Tibial artery (tissue), 4 donors: ENCODE measurements at regions not wholly inside any gene's neighbourhood (a gene's known extent, or its start where the extent isn't known, plus 50 kb on each side); places are given as distances from the start of the nearest gene placed in this dataset.

ENCODE experiments used
- DNase-seq, 2 donors: peaks; one replicate each; pipeline ENCODE4 v3.0.0-alpha.2; 2019
- H3K27ac ChIP-seq, 2 donors: fragments of 200-600 bp; sonication (generic) in 1 of 2; 1 replicate in 1 of 2; 2 replicates in 1 of 2; pipeline ENCODE4 v1.5.1; 2018 to 2019; ENCODE audit warnings: mild to moderate bottlenecking in 1 of 2
- H3K27me3 ChIP-seq, 2 donors: fragments of 200-600 bp; sonication (generic) in 1 of 2; one replicate each; pipeline versions ENCODE4 v1.5.1 to v1.6.0; 2016 to 2019
- H3K36me3 ChIP-seq, 3 donors: fragments of 200-600 bp; sonication (generic) in 2 of 3; one replicate each; pipeline ENCODE4 v1.5.1; 2016 to 2019; ENCODE audit warnings: mild to moderate bottlenecking in 2 of 3
- H3K4me1 ChIP-seq, 4 donors: fragments of 200-600 bp; sonication (generic) in 2 of 4; 1 replicate in 3 of 4; 2 replicates in 1 of 4; pipeline ENCODE4 v1.5.1; 2016 to 2019
- H3K4me3 ChIP-seq, 2 donors: fragments of 200-600 bp; sonication (generic) in 1 of 2; 1 replicate in 1 of 2; 2 replicates in 1 of 2; pipeline ENCODE4 v1.5.1; 2018 to 2019; ENCODE audit warnings: mild to moderate bottlenecking in 2 of 2
- H3K9me3 ChIP-seq, 3 donors: fragments of 200-600 bp; sonication (generic) in 1 of 3; one replicate each; pipeline ENCODE4 v1.5.1; 2016 to 2019
- CTCF ChIP-seq, 2 experiments: fragments of 200-600 bp in 1 of 2; fragments of 450-650 bp in 1 of 2; IDR thresholded peaks; one replicate each; pipeline ENCODE4 v1.5.1; 2017 to 2019; ENCODE audit warnings: antibody characterized with exemption in 2 of 2, mild to moderate bottlenecking in 1 of 2, moderate library complexity in 1 of 2
- intact Hi-C: fragments of 100-400 bp; cut with DNase I; formaldehyde crosslinking; loops from one replicate; pipeline ENCODE4 v1.15.0; 2023; ENCODE audit warnings: low total_unique reads

- no peaks in the 10 kb centered on the region for H3K27me3 ChIP-seq
- no peak overlapping the region for H3K27ac ChIP-seq
- no peaks in the 10 kb centered on the region for H3K9me3 ChIP-seq
- intact Hi-C loops: no loop called here
- no peak overlapping the region for H3K4me3 ChIP-seq
- DNase-seq: no peak
- TF ChIP-seq CTCF (IDR thresholded peaks at IDR 0.05): no peak
- no peaks in the 10 kb centered on the region for H3K36me3 ChIP-seq
- peaks cover 0 to 25% (median 0%) of the 10 kb centered on the region in 4 donors for H3K4me1 ChIP-seq
Measured at GRCh38 chr1:56300836-56301235, 278.5 kb downstream of the PLPP3 start.

- Histone ChIP-seq H3K27me3 (no peaks in the 10 kb centered on the region), H3K9me3 (no peaks in the 10 kb centered on the region), H3K27ac (no peak overlapping the region), H3K4me1 (peaks cover 0 to 25% (median 0%) of the 10 kb centered on the region in 4 donors), H3K4me3 (no peak overlapping the region), H3K36me3 (no peaks in the 10 kb centered on the region)
- intact Hi-C loops: no loop called here
- DNase-seq: no peak
- TF ChIP-seq CTCF (IDR thresholded peaks at IDR 0.05): no peak
Measured at GRCh38 chr1:56298866-56299265, 280.5 kb downstream of the PLPP3 start.

- Histone ChIP-seq H3K4me3 (no peak overlapping the region), H3K27me3 (no peaks in the 10 kb centered on the region), H3K9me3 (no peaks in the 10 kb centered on the region), H3K27ac (no peak overlapping the region), H3K4me1 (peaks cover 0 to 25% (median 0%) of the 10 kb centered on the region in 4 donors), H3K36me3 (no peaks in the 10 kb centered on the region)
- TF ChIP-seq CTCF (IDR thresholded peaks at IDR 0.05): no peak
- DNase-seq: no peak
- intact Hi-C loops: no loop called here
Measured at GRCh38 chr1:56297904-56298303, 281.5 kb downstream of the PLPP3 start.

GRCh38 chr1:56297208-56297607 lies 282.2 kb downstream of the PLPP3 start:
- no peaks in the 10 kb centered on the region for H3K36me3 ChIP-seq
- H3K9me3 ChIP-seq: no peaks in the 10 kb centered on the region
- H3K27ac ChIP-seq: no peak overlapping the region
- TF ChIP-seq CTCF (IDR thresholded peaks at IDR 0.05): no peak
- intact Hi-C loops: no loop called here
- peaks cover 0 to 22% (median 0%) of the 10 kb centered on the region in 4 donors for H3K4me1 ChIP-seq
- no peak overlapping the region for H3K4me3 ChIP-seq
- no peaks in the 10 kb centered on the region for H3K27me3 ChIP-seq
- DNase-seq: no peak

- no peaks in the 10 kb centered on the region for H3K9me3 ChIP-seq
- DNase-seq: no peak
- intact Hi-C loops: no loop called here
- H3K27me3 ChIP-seq: no peaks in the 10 kb centered on the region
- peaks cover 0 to 17% (median 0%) of the 10 kb centered on the region in 4 donors for H3K4me1 ChIP-seq
- no peak for TF ChIP-seq CTCF (IDR thresholded peaks at IDR 0.05)
- H3K4me3 ChIP-seq: no peak overlapping the region
- H3K27ac ChIP-seq: no peak overlapping the region
- no peaks in the 10 kb centered on the region for H3K36me3 ChIP-seq
Measured at GRCh38 chr1:56295949-56296929, 283.1 kb downstream of the PLPP3 start.
